MM.1S (cell line): ENCODE measurements at regions not wholly inside any gene's neighbourhood (a gene's known extent, or its start where the extent isn't known, plus 50 kb on each side); places are given as distances from the start of the nearest gene placed in this dataset.
"Not testable (repeated sequence)": the region's sequence is repeated elsewhere in the genome, so short reads cannot be mapped to it uniquely, and the experiment has no call there.

Experiments used
- EZH2 ChIP-seq: fragments of 300-600 bp; sonication (generic); optimal IDR thresholded peaks from 2 replicates; pipeline ENCODE3; 2017; ENCODE audit warnings: low read depth, mild to moderate bottlenecking, antibody characterized with exemption, low read length, mixed read lengths
- TF ChIP-seq, protein P1 (sequence below): fragments of 300-600 bp; sonication (generic); IDR thresholded peaks from 2 replicates; pipeline ENCODE4 v1.5.1; 2016; ENCODE audit warnings: antibody characterized with exemption, low read length, mixed read lengths

DNA sequence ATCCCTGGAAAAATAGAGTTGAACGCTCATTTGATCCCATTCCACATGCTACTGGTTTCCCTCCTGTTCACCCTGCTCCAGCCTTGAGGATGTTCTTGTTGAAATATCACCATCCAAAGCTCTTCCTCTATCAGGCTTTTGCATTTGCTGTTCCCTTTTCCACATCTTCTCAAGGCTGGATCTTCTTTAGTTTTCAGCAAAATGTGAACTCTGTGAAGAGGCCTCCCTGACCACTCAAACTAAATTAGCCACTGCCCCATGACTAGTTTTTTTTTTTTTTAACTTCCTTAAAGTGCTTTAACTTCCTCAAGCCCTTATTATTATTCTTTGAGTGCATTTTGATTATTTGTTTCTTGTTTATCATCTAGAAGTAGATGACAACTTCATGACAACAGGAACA is 119.3 kb upstream of the ZNF658 start:
- TF ChIP-seq, protein P1, sequence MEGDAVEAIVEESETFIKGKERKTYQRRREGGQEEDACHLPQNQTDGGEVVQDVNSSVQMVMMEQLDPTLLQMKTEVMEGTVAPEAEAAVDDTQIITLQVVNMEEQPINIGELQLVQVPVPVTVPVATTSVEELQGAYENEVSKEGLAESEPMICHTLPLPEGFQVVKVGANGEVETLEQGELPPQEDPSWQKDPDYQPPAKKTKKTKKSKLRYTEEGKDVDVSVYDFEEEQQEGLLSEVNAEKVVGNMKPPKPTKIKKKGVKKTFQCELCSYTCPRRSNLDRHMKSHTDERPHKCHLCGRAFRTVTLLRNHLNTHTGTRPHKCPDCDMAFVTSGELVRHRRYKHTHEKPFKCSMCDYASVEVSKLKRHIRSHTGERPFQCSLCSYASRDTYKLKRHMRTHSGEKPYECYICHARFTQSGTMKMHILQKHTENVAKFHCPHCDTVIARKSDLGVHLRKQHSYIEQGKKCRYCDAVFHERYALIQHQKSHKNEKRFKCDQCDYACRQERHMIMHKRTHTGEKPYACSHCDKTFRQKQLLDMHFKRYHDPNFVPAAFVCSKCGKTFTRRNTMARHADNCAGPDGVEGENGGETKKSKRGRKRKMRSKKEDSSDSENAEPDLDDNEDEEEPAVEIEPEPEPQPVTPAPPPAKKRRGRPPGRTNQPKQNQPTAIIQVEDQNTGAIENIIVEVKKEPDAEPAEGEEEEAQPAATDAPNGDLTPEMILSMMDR: not testable (repeated sequence)
- not testable (repeated sequence) for TF ChIP-seq EZH2
